ENCODE measurements at regions not wholly inside any gene's neighbourhood (a gene's known extent, or its start where the extent isn't known, plus 50 kb on each side); places are given as distances from the start of the nearest gene placed in this dataset.

DNA sequence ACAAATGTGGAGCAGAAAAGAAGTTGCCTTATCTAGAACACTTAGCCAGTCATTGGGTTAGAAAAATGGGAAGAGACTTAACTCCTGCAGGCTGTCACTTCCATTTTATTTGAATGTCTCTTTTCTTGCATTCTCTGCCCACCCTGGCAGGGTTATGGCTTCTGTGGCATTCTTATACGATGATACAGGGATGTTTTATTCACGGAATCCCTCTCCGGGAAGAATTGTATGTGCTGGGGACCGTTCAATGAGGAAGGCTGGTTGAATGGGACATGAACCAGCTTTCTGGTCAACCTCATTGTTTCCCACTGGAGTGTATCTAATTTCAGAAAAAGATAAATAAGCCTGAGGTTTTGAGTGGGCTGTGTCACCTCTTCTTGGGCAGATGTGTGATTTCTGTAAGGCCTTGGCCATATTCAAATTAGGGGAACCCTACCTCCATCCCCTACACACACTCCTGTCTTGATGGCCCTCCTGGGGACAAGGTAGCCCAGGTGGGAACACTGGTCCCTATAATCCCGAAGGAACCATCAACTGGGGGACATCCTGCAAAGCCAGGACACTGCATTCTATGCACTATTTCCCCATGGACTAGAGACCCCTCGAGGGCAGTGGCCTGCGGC, 174.8 kb upstream of the GSC start:
- no peak for FAIRE-seq
- DNase-seq (ENCODE audit: insufficient read length, low spot score), result no peak
- no peak for TF ChIP-seq CTCF (IDR thresholded peaks at IDR 0.05; ENCODE audit: insufficient read depth, missing control alignments)

DNA sequence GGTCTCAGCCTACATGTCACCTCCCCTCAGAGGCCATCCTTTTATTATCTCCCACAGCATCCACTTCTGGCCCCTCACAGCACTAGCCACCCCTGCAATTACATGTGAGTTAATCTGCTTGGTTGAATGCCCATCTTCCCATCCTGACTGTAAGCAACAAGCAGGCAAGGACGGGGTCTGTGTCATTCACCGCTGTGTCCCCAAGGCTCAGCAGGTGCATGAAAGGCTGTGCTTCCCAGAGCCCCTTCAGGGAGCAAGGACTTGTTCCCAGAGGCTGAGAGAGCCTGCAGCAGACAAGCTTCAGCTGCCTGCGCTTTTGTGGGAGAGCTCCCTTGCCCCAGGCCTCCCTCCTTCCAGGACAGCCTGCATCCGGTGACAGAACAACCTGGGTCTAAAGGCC, 172.7 kb upstream of the GSC start:
- FAIRE-seq (no peak), DNase-seq (ENCODE audit: insufficient read length, low spot score) (no peak)
- no peak for TF ChIP-seq CTCF (IDR thresholded peaks at IDR 0.05; ENCODE audit: insufficient read depth, missing control alignments)

- FAIRE-seq, result no peak
- no peak for DNase-seq (ENCODE audit: insufficient read length, low spot score)
Measured at GRCh38 chr14:94941311-94941710, 171.4 kb upstream of the GSC start.

GRCh38 chr14:94940263-94940993, 170.5 kb upstream of the GSC start:
- DNase-seq (ENCODE audit: insufficient read length, low spot score), result no peak
- no peak for TF ChIP-seq CTCF (IDR thresholded peaks at IDR 0.05; ENCODE audit: insufficient read depth, missing control alignments)
- FAIRE-seq, result no peak

More at GRCh38 chr14:94941311-94941710, 171.4 kb upstream of the GSC start:
- TF ChIP-seq CTCF (IDR thresholded peaks at IDR 0.05; ENCODE audit: insufficient read depth, missing control alignments), result no peak

- no peak for TF ChIP-seq CTCF (IDR thresholded peaks at IDR 0.05; ENCODE audit: insufficient read depth, missing control alignments)
- peak; percentile 88 for FAIRE-seq
- no peak for DNase-seq (ENCODE audit: insufficient read length, low spot score)
Measured at GRCh38 chr14:94938016-94938415, 168.1 kb upstream of the GSC start.

- DNase-seq (ENCODE audit: insufficient read length, low spot score), result peak; percentile 33
- no peak for FAIRE-seq
- TF ChIP-seq CTCF (IDR thresholded peaks at IDR 0.05; ENCODE audit: insufficient read depth, missing control alignments), result no peak
Measured at GRCh38 chr14:94936901-94937685, 167.2 kb upstream of the GSC start.

Data from D721Med (cell line).